COR-L47 (cell line): ENCODE measurements at regions not wholly inside any gene's neighbourhood (a gene's known extent, or its start where the extent isn't known, plus 50 kb on each side); places are given as distances from the start of the nearest gene placed in this dataset.

Experiments
- DNase-seq: peaks from one replicate; lab custom pipeline; 2025; lab: John Stamatoyannopoulos, UW

DNA sequence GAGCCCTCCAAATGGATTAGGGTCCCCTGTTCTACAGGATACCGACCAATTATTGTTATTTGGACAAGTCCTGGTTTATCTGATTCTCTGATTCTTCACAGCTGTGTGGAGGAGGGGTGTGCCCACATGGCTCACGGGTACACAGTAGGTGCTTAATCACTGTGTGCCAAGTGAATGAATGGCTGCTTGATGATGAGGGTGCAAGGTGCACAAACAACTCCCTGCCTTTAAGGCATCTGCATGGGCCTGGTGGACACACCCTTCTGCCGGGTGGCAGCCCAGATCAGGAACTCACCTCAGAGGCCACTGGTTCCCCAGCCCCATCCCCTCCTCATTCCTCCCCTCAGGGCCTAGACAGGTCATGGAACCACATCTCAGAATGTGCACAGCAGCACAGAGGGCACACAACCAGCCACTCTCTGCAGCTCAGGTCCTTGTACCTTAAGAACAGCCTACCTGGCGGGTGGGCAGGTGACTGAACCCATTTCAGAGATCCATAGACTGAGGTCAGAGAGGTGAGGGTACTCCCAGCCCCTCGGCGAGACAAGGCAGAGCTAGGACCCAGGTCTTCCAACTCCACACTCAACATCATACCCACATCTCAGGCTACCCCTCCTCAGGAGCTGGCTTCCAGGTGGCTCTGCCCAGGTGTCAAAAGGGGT, 50.3 kb downstream of the SHANK2 start:
- DNase-seq = no peak

DNA sequence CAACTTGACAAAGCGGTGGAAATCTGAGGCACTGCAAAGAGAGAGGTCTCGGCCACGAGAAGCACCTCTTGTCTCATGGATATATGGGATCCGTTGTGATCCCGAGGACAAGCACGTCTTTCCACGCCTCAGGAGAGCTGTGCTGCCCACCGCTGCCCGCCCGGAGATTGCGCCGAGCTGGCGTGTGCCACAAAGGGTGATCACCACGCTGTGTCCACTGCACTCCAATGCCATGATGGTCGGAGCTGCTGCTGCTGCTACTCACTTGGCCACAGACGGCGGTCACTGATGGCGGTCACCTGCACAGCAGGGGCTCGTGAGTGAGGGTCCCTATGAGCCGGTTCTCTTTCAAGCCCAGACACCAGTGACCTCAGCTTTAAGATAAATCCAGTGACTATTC, 51.1 kb downstream of the SHANK2 start:
- no peak for DNase-seq

DNA sequence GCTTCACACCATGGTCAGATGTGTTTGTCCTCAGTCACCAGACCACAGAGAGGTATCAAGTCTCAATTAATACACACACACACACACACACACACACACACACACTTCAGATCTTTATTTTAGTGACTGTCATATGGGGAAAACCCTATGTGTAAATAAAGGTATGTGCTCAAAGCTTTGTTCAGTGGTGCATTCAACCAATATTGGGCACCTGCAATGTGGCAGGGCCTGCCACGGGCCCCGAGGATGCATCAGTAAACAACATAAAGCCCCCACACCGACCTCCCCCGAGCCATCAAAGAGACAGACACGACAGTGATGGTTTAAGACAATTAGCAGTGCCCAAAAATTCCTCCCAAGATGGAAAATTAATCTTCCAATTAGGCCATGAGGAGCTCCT, 51.6 kb downstream of the SHANK2 start:
- no peak for DNase-seq

DNA sequence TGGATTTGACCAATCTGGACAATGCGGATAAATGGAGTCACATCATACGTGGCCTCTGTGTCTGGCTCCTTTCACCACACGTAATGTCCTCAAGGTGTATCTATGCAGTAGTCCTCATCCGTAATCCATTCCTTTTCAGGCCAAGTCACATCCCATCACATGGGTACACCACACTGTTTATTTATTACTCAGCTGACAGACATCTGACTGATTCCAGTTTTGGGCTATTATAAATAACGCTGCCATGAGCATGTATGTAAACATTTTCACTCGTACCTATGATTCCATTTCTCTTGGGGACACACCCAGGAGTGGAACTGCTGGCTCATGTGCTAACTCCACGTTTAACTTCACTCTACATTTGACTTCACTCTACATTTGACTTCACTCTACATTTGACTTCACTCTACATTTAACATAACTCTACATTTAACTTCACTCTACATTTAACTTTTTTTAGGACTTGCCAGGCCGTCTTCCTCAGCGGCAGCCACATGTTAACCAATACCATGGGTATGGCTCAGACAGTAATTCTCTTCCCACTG, 52.1 kb downstream of the SHANK2 start:
- DNase-seq = no peak

DNA sequence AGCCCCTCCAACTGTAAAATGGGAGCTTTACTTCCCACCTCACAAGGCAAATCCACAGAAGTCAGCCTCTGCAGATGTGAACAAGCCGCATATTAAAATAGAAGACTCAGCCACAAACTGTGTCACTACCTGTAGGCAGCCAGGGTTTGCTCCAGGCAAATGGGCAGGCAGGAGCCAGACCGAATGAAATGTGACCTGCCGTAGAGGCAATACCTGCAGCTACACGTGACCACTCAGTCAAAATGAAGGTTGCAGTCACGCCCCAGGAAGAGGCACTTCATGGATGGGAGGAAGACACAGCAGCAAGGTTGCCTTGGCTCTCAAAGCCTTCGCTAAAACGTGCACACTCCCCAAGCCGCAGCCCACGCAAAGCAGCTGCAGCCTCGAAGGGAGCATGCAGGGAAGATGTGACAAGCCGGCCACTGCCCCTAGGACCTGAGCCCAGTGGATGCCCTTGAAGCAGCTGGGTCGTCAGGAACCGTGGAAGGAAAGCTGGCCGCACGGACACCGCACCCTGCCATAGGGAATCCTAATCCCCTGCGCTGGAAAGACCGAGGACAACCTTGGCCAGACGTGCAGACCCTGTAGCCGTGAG, 53.1 kb downstream of the SHANK2 start:
- no peak for DNase-seq

DNA sequence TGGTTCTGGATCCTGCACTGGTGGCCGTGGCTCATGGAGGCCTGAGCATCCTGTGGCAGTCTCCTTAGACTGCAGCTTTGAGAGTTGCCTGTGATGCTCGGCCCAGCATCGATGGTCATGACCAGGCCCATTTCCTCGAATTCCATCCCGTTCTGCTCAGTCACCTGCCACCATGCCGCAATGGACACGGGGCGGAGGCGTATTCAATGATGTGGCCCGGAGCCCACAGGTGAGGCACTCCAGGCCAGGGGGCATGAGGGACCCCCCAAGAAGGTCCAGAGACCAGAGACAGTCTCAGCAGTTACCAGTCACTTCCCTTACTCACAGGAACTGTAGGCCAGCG, 53.6 kb downstream of the SHANK2 start:
- DNase-seq = no peak

DNA sequence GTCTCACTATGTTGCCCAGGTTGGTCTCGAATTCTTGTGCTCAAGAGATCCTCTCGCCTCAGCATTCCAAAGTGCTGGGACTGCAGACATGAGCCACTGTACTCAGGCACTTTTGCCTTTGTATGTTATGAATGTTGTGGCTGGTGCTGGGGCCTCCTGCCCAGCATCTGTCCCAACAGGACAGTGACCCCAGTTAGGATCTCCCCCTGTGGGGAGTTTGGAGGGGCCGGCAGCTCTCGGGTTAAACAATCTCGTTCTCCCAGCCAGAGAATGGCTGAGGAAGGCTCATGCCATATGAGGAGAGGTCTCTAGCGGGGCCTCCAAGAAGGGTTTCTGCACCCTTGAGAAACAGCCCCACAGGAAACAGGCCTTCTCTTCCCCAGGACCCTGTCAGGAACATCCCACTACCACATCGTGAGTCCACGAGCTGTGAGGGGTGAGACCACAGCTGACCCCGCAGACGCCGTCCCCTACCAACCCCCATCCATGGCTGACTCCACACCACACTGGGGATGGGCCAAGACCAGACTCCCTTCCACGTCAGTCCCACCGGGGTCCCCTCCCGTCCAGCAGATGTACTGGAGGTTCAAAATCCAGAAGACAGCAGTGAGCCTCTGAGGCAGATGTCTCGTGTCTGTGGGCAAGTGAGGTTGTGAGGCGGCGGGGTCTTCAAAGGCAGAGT, 54.1 kb downstream of the SHANK2 start:
- DNase-seq = no peak

DNA sequence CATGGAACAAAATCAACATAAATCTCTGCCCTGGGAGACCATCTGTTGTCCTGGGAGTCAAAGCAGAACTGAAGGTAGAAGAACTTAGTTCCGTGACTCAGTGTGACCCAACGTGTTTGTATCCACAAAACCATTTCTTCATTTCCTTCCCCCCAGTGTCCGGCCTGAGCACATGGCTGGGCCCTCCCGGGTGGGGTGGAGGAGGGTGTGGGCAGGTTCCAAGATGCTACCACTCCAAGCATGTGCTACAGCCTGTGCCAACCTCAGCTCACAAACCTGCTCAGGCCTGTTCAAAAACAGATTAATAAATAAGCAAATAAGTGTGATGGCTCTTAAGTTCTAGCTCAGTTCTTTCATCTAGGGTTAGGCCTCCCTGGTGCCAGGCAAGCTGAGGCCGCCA, 55.3 kb downstream of the SHANK2 start:
- no peak for DNase-seq

DNA sequence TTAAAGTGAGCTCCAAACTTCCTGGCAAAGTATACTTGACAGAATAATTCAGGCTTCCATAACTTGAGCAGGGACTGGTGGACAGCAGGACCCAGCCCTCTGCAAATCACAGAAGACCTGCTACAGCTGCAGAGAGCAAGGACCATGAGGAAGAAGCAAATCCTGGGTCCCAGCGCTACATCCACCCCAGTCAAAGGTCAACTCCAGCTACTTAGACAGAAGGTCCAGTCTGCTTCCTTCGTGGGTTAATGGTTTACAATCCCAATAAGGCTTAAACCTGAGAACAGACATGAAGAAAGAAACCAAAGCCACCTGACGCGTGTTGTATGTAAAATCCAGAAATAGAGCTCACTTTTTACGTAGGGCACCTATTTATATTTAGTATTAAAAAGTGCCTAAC, 57.7 kb downstream of the SHANK2 start:
- DNase-seq = no peak

DNA sequence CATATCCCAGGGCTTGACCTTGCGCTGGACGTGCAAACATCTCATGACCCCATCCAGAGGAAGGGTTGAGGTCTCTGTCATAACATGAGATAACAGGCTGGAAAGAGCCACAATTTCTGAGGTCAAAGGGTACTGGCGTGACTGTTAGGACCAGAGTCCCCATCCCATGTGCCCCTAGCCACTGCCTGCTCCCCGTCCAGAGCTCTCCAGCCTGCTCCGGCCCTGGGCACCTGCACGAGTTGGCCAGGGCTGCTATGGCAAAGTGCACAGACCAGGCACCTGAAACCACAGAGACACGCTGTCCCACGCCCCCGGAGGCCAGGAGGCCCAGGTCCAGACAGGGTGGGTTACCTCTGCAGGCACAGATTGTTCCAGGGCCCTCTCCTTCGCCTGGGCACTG, 58.9 kb downstream of the SHANK2 start:
- DNase-seq = no peak

DNA sequence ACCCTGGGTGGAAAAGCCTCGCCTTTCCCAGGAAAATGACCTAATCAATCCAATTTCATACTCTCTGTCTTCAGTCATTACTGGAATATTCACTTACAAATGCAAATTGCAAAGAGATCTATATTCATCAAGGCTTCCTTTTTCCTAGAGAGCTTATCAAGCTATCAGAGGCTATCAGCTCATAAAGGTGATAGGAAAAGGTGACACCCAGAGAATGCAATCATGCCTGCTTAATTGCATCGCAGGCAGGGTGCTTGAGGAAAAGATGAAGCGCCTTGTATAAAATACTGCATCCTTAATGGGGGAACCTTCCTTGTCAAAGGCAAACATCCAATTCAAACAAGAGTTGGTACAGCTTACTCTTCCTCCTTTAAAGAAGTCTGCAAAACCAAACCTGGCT, 59.7 kb downstream of the SHANK2 start:
- no peak for DNase-seq

DNA sequence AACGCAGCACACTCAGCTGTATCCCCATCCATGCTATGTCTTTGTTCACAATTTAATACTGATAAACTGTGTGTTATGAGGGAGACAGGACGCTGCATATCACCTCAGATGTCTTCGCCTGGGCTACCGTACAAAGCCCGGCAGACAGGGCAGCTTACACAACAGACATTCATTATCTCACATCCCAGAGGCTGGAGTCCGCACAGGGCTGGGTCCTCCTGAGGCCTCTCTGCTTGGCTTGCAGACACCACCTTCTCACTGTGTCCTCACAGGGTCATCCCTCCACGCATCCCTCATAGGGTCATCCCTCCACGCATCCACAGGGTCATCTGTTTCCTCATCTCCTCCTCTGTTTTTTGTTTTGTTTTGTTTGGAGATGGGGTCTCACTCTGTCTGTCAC, 61.2 kb downstream of the SHANK2 start:
- no peak for DNase-seq

DNA sequence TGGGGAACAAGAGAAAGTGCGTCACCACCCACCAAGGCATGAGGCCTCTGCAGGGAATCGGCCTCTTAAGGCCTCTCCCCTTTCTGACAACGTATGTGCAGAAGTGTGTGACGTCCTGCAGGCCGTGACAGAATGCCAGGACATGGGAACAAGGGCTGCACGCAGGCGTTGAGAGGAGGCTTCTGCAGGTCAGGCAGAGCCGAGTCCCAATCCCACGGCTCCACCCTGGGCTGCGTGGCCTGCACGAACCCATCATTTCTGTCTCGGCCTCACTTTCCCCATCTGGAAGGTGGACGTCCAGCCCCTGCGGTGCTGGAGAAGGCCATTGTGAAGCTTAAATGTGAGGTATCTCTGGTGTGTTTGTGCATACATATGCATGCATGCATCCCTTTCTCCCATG, 61.8 kb downstream of the SHANK2 start:
- DNase-seq = no peak

DNA sequence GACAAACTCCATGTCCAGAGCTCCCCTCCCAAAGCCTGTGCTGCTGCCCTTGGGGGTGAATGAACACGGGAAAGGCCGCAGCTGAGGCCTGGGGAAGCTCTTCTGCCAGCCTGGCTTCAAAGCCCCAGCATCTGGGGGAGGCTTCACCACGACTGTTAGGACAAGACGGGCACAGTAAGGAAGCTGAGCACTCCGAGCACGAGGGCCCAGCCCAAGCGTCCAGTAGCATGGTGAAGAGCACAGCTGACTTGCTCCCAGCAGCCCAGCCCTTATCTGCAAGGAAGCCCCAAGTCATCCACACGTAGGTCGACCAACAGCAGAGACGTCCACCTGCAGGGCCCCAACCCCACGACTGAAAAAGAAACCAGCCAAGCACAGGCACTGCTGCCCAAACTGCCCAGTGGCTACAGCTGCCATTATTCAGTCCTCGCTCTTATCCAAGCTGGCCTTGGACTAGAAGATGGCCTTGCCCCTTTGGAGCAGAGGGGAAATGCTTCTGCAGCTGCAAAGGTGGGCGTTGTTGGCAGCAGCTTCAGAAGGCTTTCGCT, 62.5 kb downstream of the SHANK2 start:
- no peak for DNase-seq

DNA sequence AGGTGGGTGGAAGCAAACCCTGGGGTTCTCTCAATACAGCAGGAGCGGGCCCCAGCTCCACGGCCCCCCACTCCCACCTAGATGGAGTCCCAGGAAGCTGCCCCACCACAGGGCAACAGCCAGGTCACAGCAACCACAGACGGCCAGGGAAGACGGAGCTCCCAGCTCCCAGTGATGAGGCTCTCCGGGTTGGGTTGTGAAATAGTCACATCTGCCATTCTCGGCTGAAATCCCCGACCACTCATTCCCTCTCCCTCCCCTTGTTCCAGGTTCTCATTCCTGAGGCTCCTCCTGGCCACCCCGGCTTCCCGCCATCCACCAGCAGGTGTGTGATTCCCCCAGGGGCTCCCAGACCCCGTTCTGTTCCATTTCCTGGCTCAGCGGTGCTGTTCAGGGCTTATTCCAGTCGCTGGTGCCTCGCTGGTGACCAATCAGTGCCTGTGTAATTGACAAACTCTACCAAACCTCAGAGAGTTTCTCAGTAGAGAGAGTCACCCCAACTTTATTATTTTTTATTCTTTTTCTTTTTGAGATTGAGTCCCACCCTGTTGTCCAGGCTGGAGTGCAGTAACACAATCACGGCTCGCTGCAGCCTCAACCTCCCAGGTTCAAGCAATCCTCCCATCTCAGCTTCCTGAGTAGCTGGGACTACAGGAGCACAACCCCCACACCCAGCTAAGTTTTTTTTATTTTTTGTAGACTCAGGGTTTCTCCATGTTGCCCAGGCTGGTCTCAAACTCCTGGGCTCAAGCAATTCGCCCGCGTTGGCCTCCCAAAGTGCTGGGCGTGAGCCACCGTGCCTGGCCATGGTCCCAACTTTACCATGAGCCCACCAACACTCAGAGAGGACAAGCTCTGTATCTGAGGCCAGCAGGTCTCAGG, 63.2 kb downstream of the SHANK2 start:
- DNase-seq = no peak

DNA sequence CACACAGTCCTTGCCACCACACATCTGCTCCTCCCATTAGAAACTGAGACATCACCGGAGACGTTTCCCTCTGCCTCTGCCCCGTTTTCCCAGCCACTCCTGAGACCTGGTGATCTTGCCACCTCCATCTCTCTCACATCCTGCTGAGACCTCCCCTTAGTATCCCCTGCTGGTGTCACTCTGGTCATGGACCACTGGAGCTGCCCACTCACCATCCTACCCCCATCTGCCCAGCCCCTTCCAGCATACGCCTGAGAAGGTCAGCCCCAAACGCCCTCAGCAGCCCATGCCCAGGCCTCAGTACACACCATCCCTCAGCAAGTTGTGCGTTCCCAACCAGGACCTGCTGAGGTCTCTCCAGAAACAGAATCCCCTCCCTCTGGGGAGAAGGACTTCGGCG, 64.3 kb downstream of the SHANK2 start:
- no peak for DNase-seq

DNA sequence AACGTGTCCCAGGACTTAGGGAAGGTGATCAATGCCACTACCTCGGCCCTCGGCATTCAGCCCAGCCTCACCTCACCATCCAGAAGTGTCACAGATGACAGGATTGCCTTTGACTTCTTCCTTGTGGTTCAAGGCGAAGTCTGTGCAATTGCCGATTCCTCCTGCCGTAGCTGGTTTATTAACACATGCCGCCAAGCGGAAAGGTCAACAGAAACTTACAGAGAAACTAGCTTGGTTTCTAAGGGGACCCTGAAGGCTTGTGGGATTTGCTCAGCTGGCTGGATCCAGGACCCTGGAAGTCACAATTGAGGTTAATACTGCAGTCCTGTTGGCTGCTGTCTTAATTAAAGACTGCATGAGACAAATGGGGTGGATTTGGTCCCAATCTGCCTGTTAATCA, 65.6 kb downstream of the SHANK2 start:
- DNase-seq = no peak

DNA sequence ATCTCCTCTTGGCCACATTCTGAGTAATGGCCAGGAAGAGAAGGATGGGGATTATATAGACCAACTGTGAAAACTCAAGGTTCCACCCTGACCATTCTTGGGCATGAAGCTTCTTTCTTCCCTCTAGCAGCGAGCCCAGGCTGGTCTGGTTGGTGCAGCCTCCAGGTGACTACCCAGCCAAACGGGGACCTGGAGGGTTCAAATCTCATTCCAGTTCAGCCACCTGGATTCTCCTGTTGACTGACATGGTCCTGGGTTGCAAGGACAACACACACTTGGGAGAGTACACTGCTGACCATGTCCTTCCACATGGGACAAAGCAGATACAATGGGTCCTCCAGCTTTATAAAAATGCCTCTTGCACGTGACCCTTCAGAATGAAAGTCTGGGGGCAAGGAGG, 67.0 kb downstream of the SHANK2 start:
- DNase-seq = no peak

DNA sequence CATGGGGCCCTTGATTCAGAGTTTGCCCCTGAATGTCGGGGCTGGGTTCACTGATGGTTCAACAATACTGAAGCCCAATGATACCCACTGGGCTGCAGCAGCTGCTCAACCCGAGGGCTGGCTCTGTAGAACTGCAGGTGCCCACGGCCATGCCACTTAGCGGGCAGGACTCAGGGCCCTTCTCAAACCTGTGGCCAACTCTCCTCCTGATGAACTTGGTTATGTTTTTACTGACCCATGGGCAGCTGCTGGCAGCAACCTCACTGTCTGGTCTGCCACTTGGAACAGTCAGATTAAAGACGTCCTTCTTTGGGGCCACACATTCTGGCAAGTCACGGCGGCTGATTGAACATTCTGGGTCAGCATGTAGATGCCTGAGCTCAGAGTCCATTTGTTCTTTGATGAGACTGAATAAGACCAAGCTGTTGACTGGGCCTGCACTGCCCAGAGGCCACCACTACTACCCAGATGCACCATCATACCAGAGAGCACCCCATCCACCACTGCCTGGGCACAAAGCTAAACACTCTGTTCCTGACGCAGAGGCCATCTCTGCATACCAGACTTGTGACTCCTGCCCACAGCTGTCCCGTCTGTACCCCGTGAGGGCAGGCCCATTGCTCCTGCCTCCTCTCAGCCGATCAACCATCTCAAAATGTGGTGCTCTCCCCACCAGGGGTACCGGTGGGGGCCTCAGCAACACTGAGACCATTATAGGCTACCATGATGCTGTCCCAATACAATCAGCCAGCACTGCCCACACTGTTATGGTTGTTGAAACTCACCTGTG, 67.8 kb downstream of the SHANK2 start:
- no peak for DNase-seq

DNA sequence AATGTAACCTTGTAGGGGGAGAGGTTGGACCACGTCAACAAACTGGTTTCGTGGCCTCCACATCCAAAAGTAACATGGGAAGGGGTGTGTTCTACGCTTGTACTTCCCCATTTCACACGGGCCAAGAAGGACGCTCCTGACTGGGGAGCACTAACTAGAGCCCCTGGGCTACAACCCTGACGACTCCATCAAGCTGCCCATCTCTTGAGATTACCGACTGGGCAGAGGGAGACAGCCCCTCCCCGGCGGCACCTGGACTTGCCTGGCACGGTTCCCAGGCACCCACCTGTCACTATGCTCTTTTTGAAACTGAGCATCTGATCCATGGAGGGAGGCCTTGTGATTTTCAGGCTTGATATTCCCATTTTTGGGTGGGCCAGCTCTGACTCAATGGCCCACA, 68.5 kb downstream of the SHANK2 start:
- peak; percentile 78 for DNase-seq
